Right lobe of liver (tissue), 6 donors: ENCODE measurements at regions not wholly inside any gene's neighbourhood (a gene's known extent, or its start where the extent isn't known, plus 50 kb on each side); places are given as distances from the start of the nearest gene placed in this dataset.

Source experiments
- ATAC-seq, 4 donors: fragments of 200-7000 bp; cut with Tn5 transposase; one replicate each; pipeline ENCODE4 v1.9.1; 2020; ENCODE audit warnings: mild to moderate bottlenecking in 4 of 4, moderate library complexity in 4 of 4
- DNase-seq, 3 donors: peaks; one replicate each; pipeline ENCODE4 v3.0.0-alpha.2; 2020
- H3K27ac ChIP-seq, 3 donors: fragments of 200-600 bp; one replicate each; pipeline ENCODE4 v1.8.0; 2022
- H3K27me3 ChIP-seq, 2 donors: fragments of 200-600 bp; one replicate each; pipeline ENCODE4 v1.8.0; 2022
- H3K36me3 ChIP-seq, 4 donors: fragments of 200-600 bp; sonication (generic) in 1 of 4; one replicate each; pipeline versions ENCODE4 v1.5.1 to v1.8.0; 2017 to 2022; ENCODE audit warnings: control low read depth in 1 of 4
- H3K4me1 ChIP-seq, 4 donors: fragments of 200-600 bp; sonication (generic) in 1 of 4; one replicate each; pipeline versions ENCODE4 v1.5.1 to v1.8.0; 2017 to 2022; ENCODE audit warnings: control low read depth in 1 of 4
- H3K4me3 ChIP-seq, 3 donors: fragments of 200-600 bp; one replicate each; pipeline ENCODE4 v1.8.0; 2022
- H3K9me3 ChIP-seq, 4 donors: fragments of 200-600 bp; sonication (generic) in 1 of 4; one replicate each; pipeline versions ENCODE4 v1.5.1 to v1.8.0; 2017 to 2022; ENCODE audit warnings: control low read depth in 1 of 4
- CTCF ChIP-seq, 4 donors: fragments of 200-600 bp in 3 of 4; fragments of 450-650 bp in 1 of 4; IDR thresholded peaks; one replicate each; pipeline versions ENCODE4 v1.5.1 to v1.8.0; 2016 to 2022; ENCODE audit warnings: antibody characterized with exemption in 4 of 4, mild to moderate bottlenecking in 2 of 4
- POLR2A ChIP-seq: fragments of 450-650 bp; IDR thresholded peaks from one replicate; pipeline ENCODE4 v1.6.1; 2017; ENCODE audit warnings: antibody characterized with exemption, mild to moderate bottlenecking
- WGBS: methylation state at CpG from one replicate; pipeline ENCODE4 v1.1.6; 2018; ENCODE audit warnings: low coverage, low lambda C conversion rate; ENCODE audit not compliant: insufficient coverage; ENCODE audit errors: missing lambda C conversion rate; 5-methylcytosine and 5-hydroxymethylcytosine counted together
- intact Hi-C, 2 donors: fragments of 100-400 bp; cut with DNase I; formaldehyde crosslinking; loops; one replicate each; pipeline versions ENCODE4 v1.11.2 to v1.14.1; 2022
- donor health status: DM: no; HTN: yes; CAD: no.
- donor health status: DM: no; HTN: no; CAD: no.
- donor health status: DM: no; HTN: no; CAD: no.
- donor health status: DM: no; HTN: yes; CAD: no.
- donor health status: DM: no; HTN: yes; CAD: no.

GRCh38 chr5:173535166-173535975, 81.1 kb downstream of the BOD1 start:
- H3K4me1 ChIP-seq = no peaks in the 10 kb centered on the region
- no peak overlapping the region for H3K27ac ChIP-seq
- H3K27me3 ChIP-seq = no peaks in the 10 kb centered on the region
- DNase-seq (no peak), ATAC-seq (no peak)
- TF ChIP-seq POLR2A (no peak), CTCF (IDR thresholded peaks at IDR 0.05) (no peak)
- H3K4me3 ChIP-seq = no peak overlapping the region
- H3K9me3 ChIP-seq = no peaks in the 10 kb centered on the region
- WGBS = 50% methylated on average over 1 of the region's 1 CpG
- intact Hi-C loops = no loop called here
- no peaks in the 10 kb centered on the region for H3K36me3 ChIP-seq

GRCh38 chr5:173534664-173535063, 81.8 kb downstream of the BOD1 start:
- intact Hi-C loops = no loop called here
- DNase-seq = no peak
- ATAC-seq = no peak
- WGBS = no CpG with 5 or more reads among the region's 2 CpGs
- no peaks in the 10 kb centered on the region for H3K4me1 ChIP-seq
- TF ChIP-seq POLR2A (no peak), CTCF (IDR thresholded peaks at IDR 0.05) (no peak)
- H3K36me3 ChIP-seq = no peaks in the 10 kb centered on the region
- no peaks in the 10 kb centered on the region for H3K27me3 ChIP-seq
- H3K27ac ChIP-seq = no peak overlapping the region
- no peak overlapping the region for H3K4me3 ChIP-seq
- no peaks in the 10 kb centered on the region for H3K9me3 ChIP-seq

DNA sequence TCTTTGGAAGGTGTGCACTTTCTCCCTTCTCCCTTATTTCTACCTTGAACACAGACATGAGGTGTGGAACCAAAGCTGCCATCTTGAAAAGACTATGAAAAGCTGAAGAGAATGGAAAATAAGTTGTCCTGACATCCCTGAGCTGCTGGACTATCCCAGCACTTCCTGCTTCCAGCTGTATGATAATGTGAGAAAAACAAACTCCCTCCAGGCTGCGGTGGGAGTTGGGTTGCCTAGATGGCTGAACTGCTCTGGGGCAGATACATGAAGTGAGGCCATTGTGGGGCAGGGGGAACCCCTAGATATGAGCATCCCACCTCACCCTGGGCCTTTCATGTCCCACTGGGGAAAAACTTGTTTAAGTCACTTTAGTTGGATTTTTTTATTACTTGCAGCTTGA, 82.4 kb downstream of the BOD1 start:
- no peaks in the 10 kb centered on the region for H3K4me1 ChIP-seq
- H3K36me3 ChIP-seq = no peaks in the 10 kb centered on the region
- WGBS = 7% methylated on average over 1 of the region's 1 CpG
- DNase-seq (no peak), ATAC-seq (no peak)
- H3K27ac ChIP-seq = no peak overlapping the region
- no peak for TF ChIP-seq POLR2A
- no peaks in the 10 kb centered on the region for H3K27me3 ChIP-seq
- H3K9me3 ChIP-seq = no peaks in the 10 kb centered on the region
- intact Hi-C loops = no loop called here
- no peak overlapping the region for H3K4me3 ChIP-seq

GRCh38 chr5:173532689-173533250, 83.7 kb downstream of the BOD1 start:
- 59% methylated on average over 4 of the region's 6 CpGs for WGBS
- Histone ChIP-seq H3K4me1 (no peaks in the 10 kb centered on the region), H3K27me3 (no peaks in the 10 kb centered on the region), H3K9me3 (no peaks in the 10 kb centered on the region), H3K27ac (no peak overlapping the region), H3K36me3 (no peaks in the 10 kb centered on the region), H3K4me3 (no peak overlapping the region)
- DNase-seq (no peak), ATAC-seq (no peak)
- TF ChIP-seq CTCF (IDR thresholded peaks at IDR 0.05) (no peak), POLR2A (no peak)
- intact Hi-C loops = no loop called here

- no peaks in the 10 kb centered on the region for H3K36me3 ChIP-seq
- no peak for DNase-seq
- no peak overlapping the region for H3K4me3 ChIP-seq
- intact Hi-C loops = no loop called here
- no peak for ATAC-seq
- no peaks in the 10 kb centered on the region for H3K27me3 ChIP-seq
- H3K4me1 ChIP-seq = no peaks in the 10 kb centered on the region
- H3K27ac ChIP-seq = no peak overlapping the region
- TF ChIP-seq POLR2A (no peak), CTCF (IDR thresholded peaks at IDR 0.05) (no peak)
- no peaks in the 10 kb centered on the region for H3K9me3 ChIP-seq
- 78% methylated on average over 4 of the region's 9 CpGs for WGBS
Observed at GRCh38 chr5:173531863-173532262, 84.6 kb downstream of the BOD1 start.
